Limb (tissue), 2 donors: ENCODE measurements at regions not wholly inside any gene's neighbourhood (a gene's known extent, or its start where the extent isn't known, plus 50 kb on each side); places are given as distances from the start of the nearest gene placed in this dataset.
A peak's percentile ranks its signal among the peaks of the same experiment; 100 is the strongest.
"Not testable (repeated sequence)": the region's sequence is repeated elsewhere in the genome, so short reads cannot be mapped to it uniquely, and the experiment has no call there.

Source experiments
- DNase-seq, 2 donors: peaks; one replicate each; pipeline ENCODE4 v3.0.0-alpha.2; 2016; ENCODE audit errors: extremely low spot score in 2 of 2

DNA sequence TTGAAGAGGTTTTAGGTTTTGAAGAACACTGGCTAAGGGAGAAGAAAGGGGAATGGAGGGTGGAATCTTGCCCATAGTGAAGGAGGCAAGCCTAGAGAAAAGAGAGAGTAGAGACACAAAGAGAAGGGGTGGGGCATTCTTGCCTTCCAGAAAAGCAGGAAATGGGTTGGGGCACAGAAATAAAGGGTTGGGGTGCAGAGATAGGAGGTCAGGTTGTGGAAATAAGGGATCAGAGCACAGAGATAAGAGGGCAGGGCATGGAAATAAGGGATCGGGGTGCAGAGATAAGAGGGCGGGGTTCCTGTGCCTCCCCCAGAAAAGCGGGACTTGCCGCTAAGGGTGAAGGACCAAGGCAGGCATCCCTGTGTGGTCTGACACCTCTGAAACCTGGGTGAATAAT, 69.9 kb downstream of the ALG1L2 start:
- not testable (repeated sequence) for DNase-seq

DNA sequence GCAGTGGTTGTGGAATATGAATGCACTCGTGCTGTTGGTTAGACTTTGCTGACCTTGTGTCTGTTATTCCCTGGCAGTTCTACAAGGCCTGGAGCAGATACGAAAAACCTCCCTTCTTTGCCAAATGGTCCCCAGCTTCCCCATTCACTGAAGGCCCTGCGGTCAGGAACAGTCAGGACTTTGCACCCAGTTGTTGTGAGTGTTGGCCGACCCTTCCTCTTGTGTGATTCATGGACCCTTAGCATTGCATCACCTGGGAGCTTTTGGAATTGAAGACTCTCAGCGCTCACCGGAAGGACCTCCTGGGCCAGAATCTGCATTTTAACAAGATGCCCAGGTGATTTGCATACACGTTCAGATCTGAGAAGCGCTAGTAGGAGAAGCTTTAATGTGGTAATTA, 71.6 kb downstream of the ALG1L2 start:
- not testable (repeated sequence) for DNase-seq

DNA sequence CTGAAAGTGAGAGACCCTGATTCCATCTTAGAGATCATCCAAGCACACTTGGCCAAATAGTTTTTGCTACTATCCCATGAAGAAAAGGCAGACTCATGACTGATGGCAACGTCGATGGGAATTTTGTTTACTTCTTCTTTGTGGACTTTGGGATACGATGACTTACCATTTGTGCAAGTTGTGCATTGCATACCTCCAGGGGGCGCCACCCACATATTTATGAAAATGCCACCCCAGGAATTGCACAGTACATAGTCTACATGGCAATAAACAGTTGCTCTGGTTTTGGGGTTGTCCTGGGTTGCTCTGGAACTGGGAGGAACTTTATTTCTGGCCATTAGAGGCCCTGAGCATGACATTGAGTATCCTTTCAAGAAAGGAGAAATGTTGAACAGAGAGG, 73.8 kb downstream of the ALG1L2 start:
- not testable (repeated sequence) for DNase-seq

DNA sequence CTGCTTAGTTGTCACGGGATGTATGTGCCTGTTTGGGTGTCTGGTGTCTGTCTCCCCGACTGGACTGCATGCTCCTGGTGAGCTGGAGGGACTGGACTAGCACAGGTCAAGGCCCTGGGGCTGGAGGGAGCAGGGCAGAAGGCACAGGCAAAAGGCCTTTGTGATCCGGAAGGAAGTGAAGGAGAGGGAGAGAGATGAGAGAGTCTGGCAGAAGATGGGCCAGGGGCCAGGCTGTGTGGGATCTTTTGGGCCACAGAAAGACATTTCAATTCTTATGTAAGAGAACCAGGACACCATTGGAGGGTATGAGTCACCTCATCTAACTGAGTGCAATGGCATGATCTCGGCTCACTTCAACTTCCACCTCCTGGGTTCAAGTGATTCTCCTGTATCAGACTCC, 85.2 kb downstream of the ALG1L2 start:
- DNase-seq = not testable (repeated sequence)

DNA sequence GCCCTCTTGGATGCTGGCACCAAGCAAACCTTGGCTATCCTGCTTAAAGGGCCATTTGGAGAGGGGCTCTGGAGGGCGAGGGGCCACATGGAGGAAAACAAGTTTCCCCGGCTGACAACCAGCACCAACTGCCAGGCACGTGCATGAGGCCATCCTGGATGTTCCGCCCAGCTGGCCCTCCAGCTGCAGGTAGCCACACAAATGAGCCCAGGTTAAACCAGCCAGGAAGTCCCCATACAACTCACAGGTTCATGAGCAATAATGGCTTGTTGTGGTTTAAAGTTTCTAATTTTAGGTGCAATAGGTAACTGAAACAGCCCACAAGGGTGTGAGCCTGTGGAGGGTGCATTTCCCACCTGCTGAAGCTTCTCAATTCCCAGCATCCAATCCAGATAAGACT, 93.6 kb downstream of the ALG1L2 start:
- DNase-seq = not testable (repeated sequence)

DNA sequence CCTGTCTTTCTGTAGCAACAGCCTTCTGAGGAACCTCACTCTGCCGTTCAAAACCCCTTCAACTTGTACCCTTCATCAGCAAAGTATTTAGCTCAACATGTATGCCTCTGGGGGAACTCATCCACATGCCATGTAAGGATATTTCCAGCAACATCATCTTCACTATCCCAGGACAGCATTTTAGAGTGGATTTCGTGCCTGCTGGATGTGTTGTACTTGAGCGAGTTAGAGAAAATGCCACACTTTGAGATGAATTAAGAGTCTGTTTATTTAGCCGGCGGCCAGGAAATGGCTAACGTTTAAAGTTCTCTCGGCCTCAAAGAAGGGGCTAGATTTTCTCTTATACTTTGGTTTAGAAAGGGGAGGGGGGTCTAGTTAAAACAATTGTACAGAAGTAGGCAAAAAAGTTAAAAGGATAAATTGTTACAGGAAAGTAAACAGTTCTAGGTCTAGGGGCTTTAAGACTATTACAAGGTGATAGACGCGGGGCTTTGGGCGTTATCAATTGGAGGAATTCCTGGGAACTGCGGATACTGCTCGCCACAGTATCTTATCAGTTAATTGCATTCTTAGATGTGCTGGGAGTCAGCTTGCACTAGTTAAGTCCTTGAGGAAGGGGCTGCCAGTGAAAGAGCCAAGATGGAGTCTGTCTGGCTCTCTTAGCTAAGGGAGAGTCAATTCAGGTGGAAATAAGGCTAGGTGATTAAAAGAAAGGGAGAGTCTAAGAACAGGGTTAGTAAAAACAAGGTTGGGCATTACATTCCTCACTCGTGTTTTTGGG, 95.0 kb downstream of the ALG1L2 start:
- not testable (repeated sequence) for DNase-seq

DNA sequence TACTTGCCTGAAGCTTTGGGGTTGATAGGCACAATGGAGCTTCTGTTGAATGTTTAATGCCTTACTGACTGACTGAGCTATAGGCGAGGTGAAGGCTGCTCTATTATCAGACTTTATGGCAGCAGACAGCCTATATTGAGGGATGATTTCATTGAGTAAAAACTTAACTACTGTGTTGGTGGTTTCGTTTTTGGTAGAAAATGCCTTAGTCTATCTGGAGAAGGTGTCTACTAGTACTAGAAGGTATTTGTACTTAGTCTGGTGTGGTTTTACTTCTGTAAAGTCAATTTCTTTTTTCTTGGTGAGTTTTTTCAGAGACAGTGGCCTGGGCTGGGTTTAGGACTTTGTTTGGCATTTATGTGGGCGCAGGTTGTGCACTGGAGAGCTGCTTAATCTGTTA, 97.2 kb downstream of the ALG1L2 start:
- not testable (repeated sequence) for DNase-seq

DNA sequence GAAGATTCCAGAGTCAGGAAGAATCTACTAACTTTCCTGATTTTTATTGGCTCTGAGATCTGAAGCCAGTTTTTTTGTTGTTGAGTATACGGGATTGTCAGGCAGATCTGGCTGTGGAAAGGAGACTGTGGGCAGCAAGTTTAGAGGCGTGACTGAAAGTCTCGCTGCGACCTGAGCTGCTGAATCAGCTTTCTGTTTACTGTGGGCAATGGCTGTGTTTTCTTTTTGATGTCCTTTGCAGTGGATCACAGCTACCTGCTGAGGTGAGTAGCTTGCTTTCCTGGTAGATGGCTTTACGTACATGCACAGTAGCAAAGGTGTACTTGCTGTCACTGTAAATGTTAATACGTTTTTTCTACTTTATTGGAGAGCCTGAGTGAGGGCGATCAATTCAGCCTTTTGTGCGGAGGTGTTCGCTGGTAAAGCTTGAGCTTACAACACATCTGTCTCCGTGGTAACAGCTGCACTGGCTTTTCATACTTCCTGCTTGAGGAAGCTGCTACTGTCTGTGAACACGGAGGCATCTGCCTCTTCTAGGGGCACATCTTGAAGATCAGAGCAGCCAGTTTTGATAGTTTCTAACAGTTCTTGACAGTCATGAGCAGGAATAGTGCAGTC, 97.8 kb downstream of the ALG1L2 start:
- peak; percentile 15 to 22 for DNase-seq

DNA sequence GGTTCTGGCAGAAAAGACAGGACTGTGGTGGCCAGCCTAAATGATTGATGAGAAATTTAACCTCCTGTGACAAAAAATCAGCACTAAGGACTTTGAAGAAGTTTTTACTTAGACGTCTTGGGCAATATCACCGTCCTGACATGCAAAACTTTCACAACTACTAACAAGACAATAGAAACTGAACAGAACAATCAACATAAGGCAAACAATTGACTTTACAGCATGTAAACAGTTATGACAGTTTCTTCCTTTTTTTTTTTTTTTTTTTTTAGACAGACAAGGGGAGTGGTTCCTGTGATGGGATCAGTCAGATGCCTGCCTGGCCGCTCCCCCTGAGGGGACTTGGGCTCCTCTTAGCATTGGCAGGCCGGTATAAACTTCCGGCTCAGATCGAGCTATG, 100.8 kb downstream of the ALG1L2 start:
- not testable (repeated sequence) for DNase-seq

DNA sequence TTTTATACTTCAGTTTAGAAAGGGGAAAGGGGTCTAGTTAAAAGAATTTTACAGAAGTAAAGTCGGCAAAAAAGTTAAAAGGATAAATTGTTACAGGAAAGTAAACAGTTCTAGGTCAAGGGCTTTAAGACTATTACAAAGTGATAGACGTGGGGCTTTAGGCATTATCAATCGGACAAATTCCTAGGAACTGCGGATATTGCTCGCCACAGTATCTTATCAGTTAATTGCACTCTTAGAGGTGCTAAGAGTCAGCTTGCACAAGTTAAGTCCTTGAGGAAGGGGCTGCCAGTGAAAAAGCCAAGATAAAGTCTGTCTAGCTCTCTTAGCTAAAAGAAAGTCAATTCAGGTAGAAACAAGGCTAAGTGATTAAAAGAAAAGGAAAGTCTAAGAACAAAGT, 102.1 kb downstream of the ALG1L2 start:
- not testable (repeated sequence) for DNase-seq

DNA sequence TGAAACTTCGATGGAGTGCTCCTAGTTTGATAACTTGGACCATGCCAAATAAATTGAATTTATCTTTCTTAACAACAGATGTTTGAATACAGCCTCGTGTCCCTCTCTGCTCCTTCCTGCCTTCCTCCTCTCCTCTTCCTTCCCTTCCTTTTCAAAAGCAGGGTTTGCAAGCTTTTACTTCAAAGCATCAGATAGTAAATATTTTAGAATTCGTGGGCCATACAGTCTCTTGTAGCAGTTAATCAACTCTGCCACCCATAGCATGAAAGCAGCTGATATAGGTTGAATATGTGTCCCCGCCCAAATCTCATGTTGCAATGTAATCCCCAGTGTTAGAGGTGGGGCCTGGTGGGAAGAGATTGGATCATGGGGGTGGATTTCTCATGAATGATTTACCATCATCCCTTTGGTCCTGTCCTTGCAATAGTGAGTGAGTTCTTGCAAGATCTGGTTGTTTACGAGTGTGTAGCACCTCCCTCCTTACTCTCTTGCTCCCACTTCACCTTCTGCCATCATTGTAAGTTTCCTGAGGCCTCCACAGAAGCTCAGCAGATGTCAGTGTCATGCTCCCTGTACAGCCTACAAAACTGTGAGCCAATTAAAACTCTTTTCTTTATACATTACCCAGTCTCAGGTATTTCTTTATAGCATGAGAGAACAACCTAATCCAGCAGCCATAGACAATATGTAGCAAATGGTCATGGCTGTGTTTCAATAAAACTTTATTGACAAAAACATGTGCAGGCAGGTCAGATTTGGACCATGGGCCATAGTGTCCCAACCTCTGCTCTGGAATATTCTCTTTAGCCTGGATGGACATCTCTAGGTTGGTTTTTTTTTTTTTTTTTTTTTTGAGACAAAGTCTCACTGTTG, 102.8 kb downstream of the ALG1L2 start:
- DNase-seq = not testable (repeated sequence)

DNA sequence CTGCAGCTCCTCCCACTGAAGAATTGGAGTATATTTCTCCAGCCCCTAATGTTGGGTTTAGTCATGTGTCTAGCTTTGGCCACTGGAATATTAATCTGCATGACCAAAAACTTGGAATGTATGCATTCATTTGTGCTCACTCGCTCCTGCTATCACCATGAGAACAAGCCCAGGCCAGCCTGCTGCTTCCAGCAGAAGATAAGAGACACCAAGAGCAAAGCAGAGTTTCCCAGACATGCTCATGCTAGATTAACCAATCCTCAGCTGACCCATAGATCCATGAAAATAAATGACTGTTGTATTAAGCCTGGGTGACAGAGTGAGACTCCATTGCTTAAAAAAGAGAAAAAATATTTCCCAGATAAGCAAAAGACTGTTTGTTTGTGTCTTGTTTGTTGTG, 119.6 kb downstream of the ALG1L2 start:
- not testable (repeated sequence) for DNase-seq

DNA sequence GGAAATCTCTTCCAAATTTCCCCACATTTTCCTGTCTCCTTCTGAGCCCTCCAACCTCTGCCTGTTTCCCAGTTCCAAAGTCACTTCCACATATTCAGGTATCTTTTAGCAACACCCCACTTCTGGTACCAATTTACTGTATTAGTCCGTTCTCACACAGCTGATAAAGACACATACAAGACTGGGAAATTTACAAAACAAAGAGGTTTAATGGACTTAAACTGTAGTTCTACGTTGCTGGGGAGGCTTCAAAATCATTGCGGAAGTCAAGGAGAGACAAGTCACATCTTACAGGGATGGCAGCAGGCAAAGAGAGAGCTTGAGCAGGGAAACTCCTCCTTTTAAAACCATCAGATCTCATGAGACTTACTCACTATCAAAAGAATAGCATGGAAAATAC, 122.0 kb downstream of the ALG1L2 start:
- not testable (repeated sequence) for DNase-seq

DNA sequence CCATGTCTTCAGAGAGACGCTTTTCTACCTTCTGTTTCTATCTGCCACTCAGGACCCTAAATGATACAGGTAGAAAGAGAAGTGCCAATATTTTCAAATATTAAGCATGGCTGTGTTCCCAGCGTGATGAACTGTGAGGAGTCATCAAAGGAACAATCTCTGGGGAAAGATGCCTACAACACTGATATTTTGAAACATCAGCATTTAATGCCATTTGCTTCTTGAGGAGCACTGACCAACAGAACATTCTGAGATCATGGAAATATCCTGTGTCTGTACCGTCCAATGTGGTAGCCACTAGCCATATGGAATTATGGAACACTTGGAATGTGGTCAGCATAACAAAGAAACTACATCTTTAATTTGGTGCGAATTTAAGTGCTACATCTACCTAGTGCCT, 117.9 kb upstream of the COL6A5 start:
- no peak for DNase-seq

DNA sequence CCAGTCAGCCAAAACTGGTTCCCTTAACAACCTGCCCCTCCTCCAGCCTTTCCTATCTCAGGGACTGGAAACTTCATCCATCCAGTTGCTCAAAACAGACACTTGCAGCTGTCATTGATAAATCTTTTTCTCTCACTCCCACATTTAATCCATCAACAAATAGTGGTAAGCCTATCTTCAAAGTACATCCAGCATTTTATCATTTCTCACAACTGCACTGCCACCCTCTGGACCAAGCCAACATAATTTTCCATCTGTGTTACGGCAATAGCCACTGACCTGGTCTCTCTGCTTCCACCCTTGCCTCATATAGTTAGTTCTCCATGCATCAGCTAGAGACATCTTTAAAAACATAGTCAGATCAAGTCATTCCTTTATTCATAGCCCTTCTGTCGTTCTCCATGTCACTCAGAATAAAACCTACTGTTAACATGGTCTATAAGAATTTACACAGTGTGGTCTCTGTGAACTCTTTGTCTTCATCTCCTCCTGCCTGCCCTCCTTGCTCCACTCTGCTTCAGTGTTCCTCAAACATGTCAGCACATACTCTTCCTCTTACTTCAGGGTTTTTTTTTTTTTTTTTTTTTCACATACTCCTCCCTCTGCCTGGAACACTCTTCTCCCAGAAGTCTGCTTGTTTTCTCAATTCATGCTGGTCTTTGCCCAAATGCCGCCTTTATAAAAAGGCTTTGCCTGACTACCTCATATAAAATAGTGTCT, 102.5 kb upstream of the COL6A5 start:
- peak in 1 of 2 donors; percentile 19 for DNase-seq

DNA sequence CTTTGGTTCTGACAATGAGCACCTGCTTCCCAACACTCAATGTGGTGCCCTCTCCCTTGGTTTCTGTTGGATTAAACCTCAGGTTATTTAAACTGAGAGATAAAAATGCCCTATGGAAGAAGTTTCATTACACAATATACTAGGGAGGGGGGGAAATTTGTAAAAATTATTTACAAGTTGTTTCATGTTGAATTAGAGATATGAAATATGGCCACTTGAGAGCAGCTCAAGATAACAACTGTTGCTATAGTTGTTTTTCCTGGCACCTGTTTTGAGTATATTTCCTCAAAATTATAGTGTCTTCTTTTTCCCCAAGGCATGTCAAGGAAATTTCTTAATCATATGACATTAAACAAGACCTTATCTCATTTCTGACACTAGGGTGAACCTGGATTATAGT, 101.7 kb upstream of the COL6A5 start:
- DNase-seq = no peak

DNA sequence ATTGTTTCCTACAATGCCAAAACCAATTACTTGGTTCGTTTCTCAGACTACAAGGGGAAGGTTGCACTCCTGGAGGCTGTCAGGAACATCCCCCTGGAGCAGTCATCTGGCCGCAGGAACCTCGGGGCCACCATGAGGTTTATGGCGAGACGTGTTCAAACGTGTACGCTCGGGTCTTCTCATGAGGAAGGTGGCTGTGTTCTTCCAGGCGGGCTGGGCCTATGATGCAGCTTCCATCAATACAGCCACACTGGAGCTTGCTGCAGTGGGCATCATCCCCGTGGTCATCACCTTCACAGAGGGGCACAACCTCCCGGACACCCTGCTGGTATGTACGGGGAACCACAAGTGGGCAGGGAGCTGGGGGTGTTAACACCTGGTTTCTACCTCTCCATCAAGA, 94.5 kb upstream of the COL6A5 start:
- DNase-seq = no peak

DNA sequence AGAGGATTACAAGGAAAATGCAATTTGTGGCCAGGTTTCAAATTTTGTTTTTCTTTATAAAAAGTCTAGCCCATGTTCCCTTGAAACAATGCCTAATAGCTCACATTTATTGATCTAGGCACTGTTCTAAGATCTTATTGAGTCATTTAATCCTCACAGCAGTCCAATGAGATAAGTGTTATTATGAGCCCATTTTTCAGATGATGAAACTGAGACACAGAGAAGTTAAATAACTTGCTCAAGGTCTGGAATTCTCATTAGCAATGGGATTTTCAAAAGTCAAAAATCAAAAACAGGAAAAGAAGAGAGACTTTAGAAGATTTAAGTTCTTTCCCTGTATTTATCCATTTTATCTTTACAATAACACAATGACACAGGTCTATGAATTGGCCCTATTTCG, 90.0 kb upstream of the COL6A5 start:
- DNase-seq = no peak

DNA sequence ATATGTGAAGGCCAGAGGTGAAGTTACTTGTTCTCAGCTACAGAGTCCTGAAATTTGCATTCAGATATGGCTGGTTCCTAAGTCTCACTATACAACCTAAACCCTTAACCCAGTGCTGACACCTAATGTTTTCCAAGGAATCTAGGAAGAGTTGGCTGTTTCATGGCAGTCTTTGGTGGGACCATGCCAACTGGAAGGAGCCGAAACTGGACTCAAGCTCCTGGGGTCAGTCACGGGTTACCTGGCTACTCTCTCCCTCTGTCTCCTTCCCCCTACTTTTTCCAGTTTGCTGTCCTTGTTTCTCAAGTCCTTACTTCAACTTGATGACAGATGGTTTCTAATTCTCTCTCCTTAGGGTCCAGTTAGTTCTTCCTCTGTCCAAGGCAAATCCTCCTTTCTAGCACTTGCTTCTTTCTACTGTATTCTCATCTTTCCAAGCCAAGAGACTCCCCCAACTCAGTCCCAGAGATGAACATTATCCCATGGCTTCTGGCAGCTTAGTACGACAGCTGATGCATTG, 88.6 kb upstream of the COL6A5 start:
- peak in 1 of 2 donors; percentile 39 for DNase-seq

DNA sequence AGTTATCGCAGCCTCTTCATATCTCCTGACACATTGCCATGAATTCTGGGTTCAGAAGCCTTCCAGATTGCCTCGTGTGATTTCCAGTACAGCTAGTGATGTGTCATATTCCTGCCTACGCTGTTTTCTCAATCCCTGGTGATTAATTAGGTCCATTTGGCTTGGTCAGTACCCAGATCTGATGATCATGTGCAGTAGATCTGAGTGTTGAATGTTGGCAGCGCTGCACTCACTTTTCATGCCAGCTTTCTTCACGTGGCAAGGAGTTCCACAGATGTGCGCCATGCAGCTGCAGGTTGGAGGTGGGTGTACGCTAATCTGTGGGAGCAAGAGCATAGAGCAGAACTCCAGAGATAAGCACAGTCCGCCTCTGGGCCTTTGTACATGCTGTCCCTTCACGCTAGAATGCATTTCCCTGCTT, 86.9 kb upstream of the COL6A5 start:
- no peak for DNase-seq
